Activated CD8-positive, alpha-beta memory T cell treated with anti-CD3 and anti-CD28 coated beads, Interleukin-2, amount 50 U/mL, for 48 hours (primary cell): ENCODE measurements at regions not wholly inside any gene's neighbourhood (a gene's known extent, or its start where the extent isn't known, plus 50 kb on each side); places are given as distances from the start of the nearest gene placed in this dataset.
"Not testable (repeated sequence)": the region's sequence is repeated elsewhere in the genome, so short reads cannot be mapped to it uniquely, and the experiment has no call there.

Source experiments
- DNase-seq: peaks from one replicate; pipeline ENCODE4 v3.0.0-alpha.2; 2020

DNA sequence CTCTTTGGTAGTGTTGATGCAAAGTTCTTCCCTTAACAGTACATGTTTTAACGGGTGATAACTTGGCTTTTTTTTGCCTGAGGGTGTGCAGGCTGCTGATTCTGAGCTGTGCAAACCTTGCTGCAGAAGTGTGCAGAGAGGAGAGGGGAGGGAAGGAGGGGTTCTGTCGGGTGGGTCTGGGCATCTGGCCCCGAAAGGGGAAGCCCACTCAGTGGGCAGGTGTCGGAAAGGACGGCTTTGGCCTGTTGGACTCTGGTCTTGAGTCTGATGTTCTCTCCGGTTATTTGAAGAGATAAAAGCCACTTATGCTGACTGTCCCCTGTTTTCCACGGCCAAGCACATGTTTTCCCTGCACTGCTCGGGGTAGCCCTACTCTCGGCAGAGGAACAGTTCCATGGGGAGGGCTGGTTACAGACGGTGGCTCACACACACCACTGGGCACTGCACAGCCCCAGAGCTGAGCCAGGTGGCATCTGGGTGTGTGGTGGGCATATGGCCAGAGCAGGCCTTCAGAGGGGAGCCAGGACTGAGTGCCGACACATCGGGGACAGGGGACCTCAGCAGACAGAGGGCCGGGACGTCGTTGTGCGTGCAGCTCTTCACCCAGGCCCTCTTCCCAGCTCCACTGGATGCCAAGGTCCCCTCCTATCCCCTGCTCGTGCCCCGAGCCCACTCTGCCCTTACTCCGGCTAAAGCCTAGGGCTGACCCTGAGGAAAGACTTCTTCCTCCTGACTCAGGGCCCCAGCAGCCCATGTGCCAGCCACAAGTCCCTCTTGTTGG, 93.2 kb downstream of the TEX29 start:
- no peak for DNase-seq

DNA sequence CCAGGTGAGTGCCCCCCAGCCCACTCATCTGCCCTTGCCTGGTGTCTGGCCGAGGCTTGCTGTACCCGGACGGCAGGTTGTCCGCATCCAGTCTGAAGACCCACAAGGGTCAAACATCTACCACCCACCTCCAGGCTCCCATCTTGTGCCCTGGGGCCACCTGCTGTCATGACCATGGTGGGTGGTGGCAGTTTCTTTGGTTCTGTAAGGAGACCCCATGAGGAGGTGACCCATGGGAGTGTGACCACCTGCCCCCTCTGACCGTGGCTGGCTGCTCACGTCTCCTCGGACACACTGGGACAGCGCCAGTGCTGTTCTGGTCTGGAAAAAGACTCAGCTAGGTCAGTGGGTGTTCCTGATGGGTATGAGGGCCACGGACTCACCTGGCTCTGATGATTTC, 93.9 kb downstream of the TEX29 start:
- no peak for DNase-seq

GRCh38 chr13:111415246-111415645, 94.8 kb downstream of the TEX29 start:
- DNase-seq, result no peak

GRCh38 chr13:111415765-111416164, 95.3 kb downstream of the TEX29 start:
- no peak for DNase-seq

DNA sequence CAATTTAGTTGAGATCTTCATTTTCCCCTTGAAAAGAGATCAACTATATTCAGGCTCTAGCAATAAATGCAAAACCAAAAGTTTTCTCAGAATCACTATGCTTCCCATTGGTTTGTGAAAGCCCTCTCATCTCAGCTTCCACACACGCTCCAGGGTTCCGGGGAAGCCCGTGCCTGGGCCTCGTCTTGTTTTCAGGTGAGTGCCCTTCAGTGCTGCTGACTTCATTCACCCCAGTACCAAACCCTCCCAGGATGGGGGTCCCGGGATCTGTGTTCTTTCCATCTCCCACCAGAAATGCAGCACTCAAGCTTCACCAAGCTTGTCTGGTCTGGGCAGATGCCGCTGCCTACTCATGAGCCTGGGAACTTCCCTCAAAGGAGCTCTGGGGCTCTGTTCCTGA, 97.7 kb downstream of the TEX29 start:
- DNase-seq, result no peak

- DNase-seq, result no peak
Measured at GRCh38 chr13:111420113-111420876, 99.9 kb downstream of the TEX29 start.

GRCh38 chr13:111421216-111421615, 100.8 kb downstream of the TEX29 start:
- no peak for DNase-seq

GRCh38 chr13:111422348-111422747, 101.9 kb downstream of the TEX29 start:
- no peak for DNase-seq

DNA sequence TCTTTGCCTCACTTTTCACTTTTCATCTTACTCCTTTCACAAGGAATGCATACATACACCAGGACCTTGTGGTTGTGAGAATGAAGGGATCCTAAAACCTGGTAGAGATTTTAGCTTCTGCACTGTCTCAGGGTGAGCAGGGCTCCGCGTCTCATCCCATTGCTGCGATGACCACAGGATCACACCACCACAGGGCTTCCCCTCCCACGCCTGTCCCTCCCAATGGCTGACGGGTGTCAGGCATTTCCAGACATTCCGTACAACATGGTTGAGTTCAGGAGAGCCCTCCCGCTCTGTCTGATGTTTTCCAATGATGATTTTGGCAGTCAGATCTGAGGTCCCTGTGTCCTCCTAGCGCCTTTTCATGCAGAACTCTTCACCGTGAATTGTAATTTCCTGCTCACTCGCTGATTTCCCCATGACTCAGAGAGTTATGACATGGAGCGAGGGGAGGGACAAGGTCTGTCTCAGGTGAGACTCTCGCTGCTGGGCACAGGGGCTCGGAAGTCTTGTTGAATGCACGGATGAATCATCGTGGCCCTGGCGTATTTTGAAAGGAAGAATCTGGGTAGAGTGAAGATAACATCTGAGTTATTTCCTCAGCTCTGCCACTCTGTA, 102.8 kb downstream of the TEX29 start:
- no peak for DNase-seq

GRCh38 chr13:111424134-111424533, 103.7 kb downstream of the TEX29 start:
- DNase-seq, result no peak

GRCh38 chr13:111425326-111425725, 104.9 kb downstream of the TEX29 start:
- no peak for DNase-seq

DNA sequence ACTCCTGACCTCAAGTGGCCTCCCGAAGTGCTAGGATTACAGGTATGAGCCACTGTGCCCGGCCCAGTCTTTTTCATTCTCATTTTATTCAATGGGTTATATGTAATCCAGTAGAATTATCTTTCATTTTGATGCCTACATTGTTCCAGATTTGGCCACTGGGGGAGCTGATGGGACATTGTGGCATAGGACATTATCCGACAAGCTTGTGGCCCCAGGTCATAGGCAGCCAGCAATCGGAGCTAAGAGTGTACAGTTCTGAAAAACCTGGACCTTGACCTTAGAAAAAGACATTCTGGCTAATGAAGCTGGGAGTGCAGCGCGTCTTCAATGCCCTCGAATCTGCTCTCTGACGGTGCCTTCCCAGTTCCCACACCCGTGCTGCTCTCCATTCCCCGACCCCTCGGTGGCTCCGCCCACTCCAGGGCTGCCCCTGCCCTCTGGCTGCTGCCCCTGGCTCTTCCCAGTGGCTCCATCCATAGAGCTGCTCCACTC, 108.7 kb downstream of the TEX29 start:
- DNase-seq, result no peak

DNA sequence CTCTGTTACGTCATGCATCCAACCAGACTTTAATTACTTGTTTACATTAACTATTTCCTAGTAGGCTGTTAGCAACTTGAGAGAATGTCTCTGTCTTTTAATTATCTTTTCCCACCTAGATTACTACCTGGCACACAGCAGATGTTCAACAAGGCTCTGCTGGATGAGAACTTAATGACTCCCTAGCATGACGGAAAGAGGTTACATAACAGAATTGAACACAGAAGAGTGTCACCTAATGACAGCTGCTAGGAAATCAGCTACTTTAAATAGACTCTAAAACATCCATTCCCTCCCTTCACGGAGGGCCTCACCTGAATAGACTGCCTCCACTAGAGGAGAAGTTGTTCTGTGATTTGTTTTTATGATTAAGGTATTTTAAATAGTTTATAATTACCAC, 110.8 kb downstream of the TEX29 start:
- no peak for DNase-seq

GRCh38 chr13:111434578-111435159, 114.2 kb downstream of the TEX29 start:
- no peak for DNase-seq

DNA sequence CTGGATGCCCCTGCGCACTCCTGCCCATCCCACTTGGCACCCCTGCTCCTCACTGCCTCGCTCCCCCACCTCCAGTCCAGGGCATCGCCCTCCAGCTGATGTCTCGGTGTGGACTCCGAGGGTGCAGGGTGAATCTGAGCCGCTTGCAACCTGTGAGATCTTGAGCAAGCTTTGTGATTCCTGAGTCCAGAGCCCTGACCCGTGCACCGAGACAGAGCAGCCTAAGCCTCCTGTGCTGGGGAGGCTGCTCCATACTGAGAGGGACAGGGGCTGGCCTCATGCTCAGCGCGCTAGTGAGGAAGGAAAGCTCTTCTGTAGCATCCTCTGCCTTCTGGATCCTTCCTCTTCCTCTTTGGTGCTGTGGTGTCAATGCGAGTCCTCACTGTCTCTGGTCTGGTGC, 116.0 kb downstream of the TEX29 start:
- no peak for DNase-seq

DNA sequence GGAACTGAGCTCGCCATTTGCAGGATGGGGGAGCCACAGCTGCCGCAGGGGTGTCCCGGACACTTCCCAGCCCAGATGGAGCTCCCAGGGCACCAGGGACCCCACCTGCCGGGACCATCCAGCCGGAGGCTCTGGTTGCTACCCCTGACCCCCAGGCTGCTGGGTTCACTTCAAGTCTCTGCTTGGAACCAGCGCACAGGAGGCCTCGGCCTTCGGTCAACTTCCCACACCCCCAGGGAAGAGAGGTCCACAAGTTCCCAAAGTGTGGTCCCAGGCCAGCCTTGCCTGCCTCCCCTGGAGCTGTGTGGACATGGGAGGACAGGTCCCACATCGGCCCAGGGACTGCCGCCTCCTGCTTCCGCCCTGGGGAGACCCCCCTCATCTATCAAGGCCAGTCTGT, 117.0 kb downstream of the TEX29 start:
- no peak for DNase-seq

DNA sequence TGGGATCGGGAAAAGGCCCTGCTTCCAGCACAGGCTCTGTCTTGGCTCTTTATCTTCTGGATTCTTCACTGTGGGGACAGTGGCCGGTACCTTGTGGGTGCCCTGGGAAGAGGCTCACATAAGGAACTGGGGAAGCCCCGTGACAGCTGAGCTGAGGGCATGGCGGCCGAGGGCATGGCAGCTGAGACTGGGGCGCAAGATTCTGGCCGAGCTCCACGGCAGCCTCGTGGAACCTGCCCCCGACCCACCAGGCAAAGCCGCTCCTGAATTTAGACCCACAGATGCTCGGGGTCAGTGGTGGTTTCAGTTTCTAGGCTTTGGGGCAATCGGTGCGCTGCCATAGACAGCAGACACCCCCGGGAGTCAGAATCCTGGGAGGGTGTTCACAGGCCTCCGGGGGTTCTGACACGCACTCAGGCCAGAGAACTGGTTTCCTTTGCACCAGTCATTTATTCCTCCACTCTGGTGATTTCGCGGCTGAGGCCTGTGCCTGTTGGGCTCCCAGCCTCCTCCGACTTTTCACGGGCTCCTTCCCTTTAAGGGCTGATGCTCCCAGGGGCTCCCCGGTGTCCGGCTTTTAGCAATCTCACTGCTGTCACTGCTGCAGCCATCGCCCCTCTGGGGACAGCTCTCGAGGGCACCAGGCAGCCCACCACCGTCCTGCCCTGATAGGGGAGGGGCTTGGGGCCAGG, 117.6 kb downstream of the TEX29 start:
- DNase-seq, result no peak

- not testable (repeated sequence) for DNase-seq
Measured at GRCh38 chr13:111440492-111440891, 120.0 kb downstream of the TEX29 start.

GRCh38 chr13:111443981-111444380, 123.5 kb downstream of the TEX29 start:
- no peak for DNase-seq

DNA sequence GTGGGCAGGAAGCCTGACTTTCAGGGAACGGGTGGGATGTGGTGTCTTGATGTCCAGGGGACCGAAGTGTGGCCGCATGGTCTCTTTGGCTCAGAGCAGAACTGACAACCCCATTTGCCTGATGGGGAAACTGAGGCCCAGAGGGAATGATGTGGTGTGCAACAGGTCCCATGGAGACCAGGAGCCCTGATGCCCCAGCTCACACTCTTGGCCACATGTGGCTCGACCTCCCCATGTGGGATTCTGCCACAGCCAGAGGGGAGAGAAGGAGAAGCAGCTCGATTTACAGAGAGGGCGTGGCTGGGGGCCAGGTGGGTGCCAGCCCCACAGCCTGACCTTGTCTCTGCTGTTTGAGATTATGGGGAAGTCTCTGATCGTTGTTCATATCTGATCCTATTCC, 128.1 kb downstream of the TEX29 start:
- DNase-seq, result no peak

DNA sequence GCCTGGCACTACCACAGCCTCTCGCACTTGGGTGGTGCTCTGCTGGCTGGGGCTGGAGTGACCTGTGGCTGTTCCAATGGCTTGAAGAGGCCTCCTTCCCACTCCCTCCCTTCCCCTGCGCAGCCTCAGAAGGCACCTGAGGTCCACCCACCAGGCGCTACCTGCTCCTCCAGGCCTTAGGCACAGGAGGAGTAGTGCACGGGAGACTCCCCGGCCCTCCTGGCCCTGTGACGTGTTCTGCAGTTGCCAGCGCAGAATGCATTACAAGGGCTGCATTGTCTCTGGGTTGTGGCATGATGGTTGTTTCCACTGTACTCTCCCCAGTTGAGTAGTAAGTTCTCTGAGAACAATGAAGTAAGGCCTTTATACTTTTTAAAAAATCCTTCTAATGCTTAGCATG, 128.6 kb downstream of the TEX29 start:
- no peak for DNase-seq

DNA sequence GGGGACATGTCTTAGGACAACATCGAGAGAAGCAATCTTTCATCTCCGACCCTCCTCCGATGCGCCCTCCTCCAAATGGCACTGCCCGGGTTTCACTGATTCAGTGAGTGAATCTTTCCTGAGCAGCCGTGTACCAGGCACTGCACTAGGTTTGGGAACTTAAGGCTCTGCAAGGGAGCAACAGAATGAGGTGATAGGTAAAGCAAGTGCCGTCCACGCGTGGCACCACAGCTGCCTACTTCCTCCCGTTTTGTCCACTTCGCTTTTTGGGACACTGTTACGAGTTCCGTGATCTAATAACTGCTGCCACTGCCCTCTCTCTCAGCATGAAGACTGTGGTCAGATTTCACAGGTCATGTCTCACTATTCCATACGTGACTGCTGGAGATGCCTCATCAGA, 131.0 kb downstream of the TEX29 start:
- no peak for DNase-seq
